Parathyroid adenoma (tissue), 2 donors: ENCODE measurements at regions not wholly inside any gene's neighbourhood (a gene's known extent, or its start where the extent isn't known, plus 50 kb on each side); places are given as distances from the start of the nearest gene placed in this dataset.

ENCODE experiments used
- H2AFZ ChIP-seq: fragments of 300-600 bp; sonication (generic); one replicate; pipeline ENCODE4 v1.7.0; 2017; ENCODE audit warnings: antibody characterized with exemption, mild to moderate bottlenecking
- H3K27ac ChIP-seq: fragments of 300-600 bp; sonication (generic); one replicate; pipeline ENCODE4 v1.7.0; 2017
- H3K27me3 ChIP-seq: fragments of 300-600 bp; sonication (generic); one replicate; pipeline ENCODE4 v1.7.0; 2017; ENCODE audit warnings: low read length; ENCODE audit not compliant: control insufficient read depth, insufficient read depth
- H3K36me3 ChIP-seq: fragments of 300-600 bp; sonication (generic); one replicate; pipeline ENCODE4 v1.7.0; 2017; ENCODE audit warnings: low read length; ENCODE audit not compliant: control insufficient read depth, insufficient read depth
- H3K4me1 ChIP-seq: fragments of 300-600 bp; sonication (generic); one replicate; pipeline ENCODE4 v1.7.0; 2017; ENCODE audit warnings: control low read depth
- H3K4me2 ChIP-seq: fragments of 300-600 bp; sonication (generic); one replicate; pipeline ENCODE4 v1.7.0; 2017; ENCODE audit warnings: low read length
- H3K4me3 ChIP-seq: fragments of 300-600 bp; sonication (generic); one replicate; pipeline ENCODE4 v1.7.0; 2017; ENCODE audit warnings: low read depth, low read length
- H3K79me2 ChIP-seq: fragments of 300-600 bp; sonication (generic); one replicate; pipeline ENCODE4 v1.7.0; 2017; ENCODE audit warnings: control low read depth
- H3K9ac ChIP-seq: fragments of 300-600 bp; sonication (generic); one replicate; pipeline ENCODE4 v1.7.0; 2017; ENCODE audit warnings: mild to moderate bottlenecking
- H3K9me3 ChIP-seq: fragments of 300-600 bp; sonication (generic); one replicate; pipeline ENCODE4 v1.7.0; 2017; ENCODE audit warnings: low read length; ENCODE audit not compliant: control insufficient read depth
- CTCF ChIP-seq: fragments of 300-600 bp; sonication (generic); IDR thresholded peaks from one replicate; pipeline ENCODE4 v1.7.0; 2017; ENCODE audit warnings: antibody characterized with exemption, mild to moderate bottlenecking
- donor health status: primary hyperparathyroidism.

- no peak overlapping the region for H3K4me3 ChIP-seq
- H3K36me3 ChIP-seq: no peaks in the 10 kb centered on the region
- H3K9me3 ChIP-seq: no peaks in the 10 kb centered on the region
- H3K4me1 ChIP-seq: no peaks in the 10 kb centered on the region
- no peak overlapping the region for H3K9ac ChIP-seq
- H3K27ac ChIP-seq: no peak overlapping the region
- H3K79me2 ChIP-seq: no peaks in the 10 kb centered on the region
- H3K4me2 ChIP-seq: no peak overlapping the region
- TF ChIP-seq CTCF: no peak
- H2AFZ ChIP-seq: no peak overlapping the region
- no peaks in the 10 kb centered on the region for H3K27me3 ChIP-seq
Measured at GRCh38 chr7:52811537-52811936, 223.9 kb upstream of the POM121L12 start.

GRCh38 chr7:52799817-52800216 is 235.6 kb upstream of the POM121L12 start:
- no peak overlapping the region for H3K4me2 ChIP-seq
- H3K27ac ChIP-seq: no peak overlapping the region
- no peak overlapping the region for H3K9ac ChIP-seq
- H3K9me3 ChIP-seq: no peaks in the 10 kb centered on the region
- H3K4me1 ChIP-seq: no peaks in the 10 kb centered on the region
- no peaks in the 10 kb centered on the region for H3K79me2 ChIP-seq
- no peak overlapping the region for H2AFZ ChIP-seq
- H3K4me3 ChIP-seq: no peak overlapping the region
- no peak for TF ChIP-seq CTCF
- no peaks in the 10 kb centered on the region for H3K27me3 ChIP-seq
- no peaks in the 10 kb centered on the region for H3K36me3 ChIP-seq

GRCh38 chr7:52797801-52798200 is 237.6 kb upstream of the POM121L12 start:
- H3K27ac ChIP-seq: no peak overlapping the region
- no peak overlapping the region for H2AFZ ChIP-seq
- H3K9me3 ChIP-seq: no peaks in the 10 kb centered on the region
- no peaks in the 10 kb centered on the region for H3K27me3 ChIP-seq
- H3K4me3 ChIP-seq: no peak overlapping the region
- no peaks in the 10 kb centered on the region for H3K4me1 ChIP-seq
- no peak overlapping the region for H3K4me2 ChIP-seq
- H3K9ac ChIP-seq: no peak overlapping the region
- H3K79me2 ChIP-seq: no peaks in the 10 kb centered on the region
- no peak for TF ChIP-seq CTCF
- no peaks in the 10 kb centered on the region for H3K36me3 ChIP-seq

- H3K9me3 ChIP-seq: no peaks in the 10 kb centered on the region
- H2AFZ ChIP-seq: no peak overlapping the region
- no peak overlapping the region for H3K4me3 ChIP-seq
- no peak overlapping the region for H3K27ac ChIP-seq
- no peak for TF ChIP-seq CTCF
- H3K4me2 ChIP-seq: no peak overlapping the region
- H3K4me1 ChIP-seq: no peaks in the 10 kb centered on the region
- H3K36me3 ChIP-seq: no peaks in the 10 kb centered on the region
- no peaks in the 10 kb centered on the region for H3K27me3 ChIP-seq
- H3K79me2 ChIP-seq: no peaks in the 10 kb centered on the region
- H3K9ac ChIP-seq: no peak overlapping the region
Measured at GRCh38 chr7:52794621-52795020, 240.8 kb upstream of the POM121L12 start.

- Histone ChIP-seq H3K27ac (no peak overlapping the region), H3K27me3 (no peaks in the 10 kb centered on the region), H3K4me2 (no peak overlapping the region), H2AFZ (no peak overlapping the region), H3K79me2 (no peaks in the 10 kb centered on the region), H3K36me3 (no peaks in the 10 kb centered on the region), H3K9me3 (no peaks in the 10 kb centered on the region), H3K4me1 (no peaks in the 10 kb centered on the region), H3K9ac (no peak overlapping the region), H3K4me3 (no peak overlapping the region)
- no peak for TF ChIP-seq CTCF
Measured at GRCh38 chr7:52791176-52791700, 244.2 kb upstream of the POM121L12 start.
